ENCODE measurements at regions not wholly inside any gene's neighbourhood (a gene's known extent, or its start where the extent isn't known, plus 50 kb on each side); places are given as distances from the start of the nearest gene placed in this dataset.

- no peak overlapping the region for H3K4me3 ChIP-seq (ENCODE audit: low read depth, low read length)
- TF ChIP-seq, protein P1, sequence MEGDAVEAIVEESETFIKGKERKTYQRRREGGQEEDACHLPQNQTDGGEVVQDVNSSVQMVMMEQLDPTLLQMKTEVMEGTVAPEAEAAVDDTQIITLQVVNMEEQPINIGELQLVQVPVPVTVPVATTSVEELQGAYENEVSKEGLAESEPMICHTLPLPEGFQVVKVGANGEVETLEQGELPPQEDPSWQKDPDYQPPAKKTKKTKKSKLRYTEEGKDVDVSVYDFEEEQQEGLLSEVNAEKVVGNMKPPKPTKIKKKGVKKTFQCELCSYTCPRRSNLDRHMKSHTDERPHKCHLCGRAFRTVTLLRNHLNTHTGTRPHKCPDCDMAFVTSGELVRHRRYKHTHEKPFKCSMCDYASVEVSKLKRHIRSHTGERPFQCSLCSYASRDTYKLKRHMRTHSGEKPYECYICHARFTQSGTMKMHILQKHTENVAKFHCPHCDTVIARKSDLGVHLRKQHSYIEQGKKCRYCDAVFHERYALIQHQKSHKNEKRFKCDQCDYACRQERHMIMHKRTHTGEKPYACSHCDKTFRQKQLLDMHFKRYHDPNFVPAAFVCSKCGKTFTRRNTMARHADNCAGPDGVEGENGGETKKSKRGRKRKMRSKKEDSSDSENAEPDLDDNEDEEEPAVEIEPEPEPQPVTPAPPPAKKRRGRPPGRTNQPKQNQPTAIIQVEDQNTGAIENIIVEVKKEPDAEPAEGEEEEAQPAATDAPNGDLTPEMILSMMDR (IDR thresholded peaks at IDR 0.05; ENCODE audit: borderline replicate concordance, insufficient read depth, low read depth, low read length): no peak
Measured at GRCh38 chr18:64717026-64717425, 568.1 kb upstream of the LINC00305 start.

DNA sequence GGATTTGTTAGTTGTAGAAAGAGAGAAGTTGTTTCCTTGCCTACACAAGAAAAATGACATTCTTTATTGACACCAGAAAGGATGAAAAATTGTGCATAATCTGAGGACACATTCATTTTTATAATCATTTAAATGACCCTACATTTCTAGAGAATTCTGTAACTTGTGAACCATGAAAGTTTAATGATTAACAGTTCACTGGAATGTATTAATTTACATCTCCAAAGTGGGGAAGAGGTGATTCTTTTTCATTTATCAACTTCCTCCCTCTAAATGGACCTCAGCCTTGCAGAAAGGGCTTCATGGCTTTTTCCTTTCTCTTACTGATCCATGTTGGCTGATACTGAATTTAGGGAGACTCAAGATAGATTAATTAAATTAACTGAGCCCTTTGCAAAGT is 565.2 kb upstream of the LINC00305 start:
- no peak overlapping the region for H3K4me3 ChIP-seq (ENCODE audit: low read depth, low read length)
- TF ChIP-seq, protein P1 (IDR thresholded peaks at IDR 0.05; ENCODE audit: borderline replicate concordance, insufficient read depth, low read depth, low read length): no peak

DNA sequence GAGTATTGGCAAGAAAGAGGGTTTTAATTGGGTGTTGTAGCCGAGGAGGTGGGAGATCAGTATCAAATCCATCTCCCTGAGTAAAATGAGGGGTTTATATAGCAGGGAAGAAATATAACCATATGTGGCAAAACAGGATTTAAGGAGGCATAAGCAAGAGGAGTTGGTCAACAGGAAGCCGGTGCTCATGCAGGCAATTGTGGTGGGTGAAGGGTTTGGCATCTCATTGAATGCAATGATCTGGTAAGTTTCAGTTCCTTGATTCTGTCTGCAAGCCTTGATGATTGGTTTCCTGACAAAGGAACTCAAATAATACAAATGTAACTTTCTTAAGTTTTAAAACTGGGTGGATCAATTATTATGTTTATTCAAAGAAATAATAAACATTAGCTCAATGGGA is 564.4 kb upstream of the LINC00305 start:
- H3K4me3 ChIP-seq (ENCODE audit: low read depth, low read length): no peak overlapping the region
- TF ChIP-seq, protein P1 (IDR thresholded peaks at IDR 0.05; ENCODE audit: borderline replicate concordance, insufficient read depth, low read depth, low read length): no peak

GRCh38 chr18:64712035-64712434 is 563.1 kb upstream of the LINC00305 start:
- H3K4me3 ChIP-seq (ENCODE audit: low read depth, low read length): no peak overlapping the region
- TF ChIP-seq, protein P1 (IDR thresholded peaks at IDR 0.05; ENCODE audit: borderline replicate concordance, insufficient read depth, low read depth, low read length): no peak

DNA sequence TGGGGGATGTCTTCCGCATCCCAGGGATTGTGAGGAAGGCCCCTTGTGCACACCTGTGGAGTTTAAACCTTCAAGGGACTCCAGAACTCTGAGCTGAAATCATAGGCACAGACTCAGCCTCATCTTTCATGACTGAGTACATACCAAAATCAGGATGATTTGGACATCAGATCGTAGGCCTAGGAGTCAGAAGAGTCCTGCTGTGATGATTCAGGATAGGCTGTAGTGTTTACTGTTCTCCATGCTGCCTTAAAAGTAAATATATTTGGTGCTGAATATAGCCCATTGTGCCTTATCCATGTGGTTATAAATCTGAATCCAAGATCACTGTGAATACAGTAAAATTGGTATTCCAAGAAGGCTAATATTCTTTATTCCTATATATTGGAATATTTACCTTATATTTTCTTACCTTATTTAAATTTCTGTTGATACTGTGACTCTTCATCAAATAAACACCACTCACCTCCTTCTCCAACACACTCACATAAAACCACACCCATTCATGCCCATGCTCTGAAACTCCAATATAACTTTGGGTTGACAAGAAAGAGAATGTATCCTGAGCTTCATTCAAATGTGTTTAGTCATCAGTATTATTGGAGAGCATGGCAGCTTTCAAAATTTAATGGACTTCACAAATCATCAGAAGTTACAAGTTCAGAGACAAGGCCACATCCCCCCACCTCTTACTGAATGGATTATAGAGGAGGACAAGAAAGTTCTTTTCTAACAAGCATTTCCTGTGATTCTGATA is 561.4 kb upstream of the LINC00305 start:
- H3K4me3 ChIP-seq (ENCODE audit: low read depth, low read length): no peak overlapping the region
- TF ChIP-seq, protein P1 (IDR thresholded peaks at IDR 0.05; ENCODE audit: borderline replicate concordance, insufficient read depth, low read depth, low read length): no peak

DNA sequence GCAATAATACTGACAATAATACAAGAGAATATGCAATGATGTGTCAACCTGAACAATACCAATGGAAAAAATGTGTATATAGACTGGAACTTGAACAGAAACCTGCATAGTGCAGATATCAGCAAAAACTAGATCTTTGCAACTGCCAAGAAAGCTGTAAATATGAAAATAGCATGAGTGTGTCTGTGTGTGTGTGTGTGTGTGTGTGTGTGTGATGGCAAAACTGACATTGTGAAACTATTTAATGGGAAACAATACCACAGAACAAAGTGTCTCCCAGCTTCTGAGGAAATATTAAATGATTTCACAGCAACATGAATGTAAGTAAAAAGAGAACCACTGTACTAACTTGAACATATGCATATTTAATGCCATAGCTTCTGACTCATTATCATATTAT is 558.2 kb upstream of the LINC00305 start:
- TF ChIP-seq, protein P1 (IDR thresholded peaks at IDR 0.05; ENCODE audit: borderline replicate concordance, insufficient read depth, low read depth, low read length): no peak
- no peak overlapping the region for H3K4me3 ChIP-seq (ENCODE audit: low read depth, low read length)

- H3K4me3 ChIP-seq (ENCODE audit: low read depth, low read length): no peak overlapping the region
- TF ChIP-seq, protein P1 (IDR thresholded peaks at IDR 0.05; ENCODE audit: borderline replicate concordance, insufficient read depth, low read depth, low read length): no peak
Measured at GRCh38 chr18:64699081-64699480, 550.2 kb upstream of the LINC00305 start.

All from GM12875 (cell line).